Activated naive CD4-positive, alpha-beta T cell treated with Interleukin-2 at 50 U/mL for 16 hours (primary cell): ENCODE measurements at regions not wholly inside any gene's neighbourhood (a gene's known extent, or its start where the extent isn't known, plus 50 kb on each side); places are given as distances from the start of the nearest gene placed in this dataset.
"Not testable (repeated sequence)": the region's sequence is repeated elsewhere in the genome, so short reads cannot be mapped to it uniquely, and the experiment has no call there.

Experiments used
- DNase-seq: peaks from one replicate; pipeline ENCODE4 v3.0.0-alpha.2; 2020

GRCh38 chr10:91091780-91092179, 128.7 kb upstream of the PCGF5 start:
- DNase-seq = no peak

DNA sequence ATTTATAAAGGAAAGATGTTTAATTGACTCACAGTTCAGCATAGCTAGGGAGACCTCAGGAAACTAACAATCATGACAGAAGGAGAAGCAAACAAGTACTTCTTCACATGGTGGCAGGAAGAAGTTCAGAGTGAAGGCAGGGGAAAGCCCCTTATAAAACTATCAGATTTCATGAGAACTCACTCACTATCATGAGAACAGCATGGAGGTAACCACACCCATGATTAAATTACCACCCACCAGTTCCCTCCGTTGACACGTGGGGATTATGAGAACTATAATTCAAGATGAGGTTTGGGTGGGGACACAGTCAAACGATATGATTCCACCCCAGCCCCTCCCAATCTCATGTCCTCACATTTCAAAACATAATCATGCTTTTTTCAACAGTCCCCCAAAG, 124.2 kb upstream of the PCGF5 start:
- no peak for DNase-seq

GRCh38 chr10:91097313-91097712, 123.2 kb upstream of the PCGF5 start:
- DNase-seq = no peak

- not testable (repeated sequence) for DNase-seq
These were observed 122.4 kb upstream of the PCGF5 start for GRCh38 chr10:91098021-91098420.

DNA sequence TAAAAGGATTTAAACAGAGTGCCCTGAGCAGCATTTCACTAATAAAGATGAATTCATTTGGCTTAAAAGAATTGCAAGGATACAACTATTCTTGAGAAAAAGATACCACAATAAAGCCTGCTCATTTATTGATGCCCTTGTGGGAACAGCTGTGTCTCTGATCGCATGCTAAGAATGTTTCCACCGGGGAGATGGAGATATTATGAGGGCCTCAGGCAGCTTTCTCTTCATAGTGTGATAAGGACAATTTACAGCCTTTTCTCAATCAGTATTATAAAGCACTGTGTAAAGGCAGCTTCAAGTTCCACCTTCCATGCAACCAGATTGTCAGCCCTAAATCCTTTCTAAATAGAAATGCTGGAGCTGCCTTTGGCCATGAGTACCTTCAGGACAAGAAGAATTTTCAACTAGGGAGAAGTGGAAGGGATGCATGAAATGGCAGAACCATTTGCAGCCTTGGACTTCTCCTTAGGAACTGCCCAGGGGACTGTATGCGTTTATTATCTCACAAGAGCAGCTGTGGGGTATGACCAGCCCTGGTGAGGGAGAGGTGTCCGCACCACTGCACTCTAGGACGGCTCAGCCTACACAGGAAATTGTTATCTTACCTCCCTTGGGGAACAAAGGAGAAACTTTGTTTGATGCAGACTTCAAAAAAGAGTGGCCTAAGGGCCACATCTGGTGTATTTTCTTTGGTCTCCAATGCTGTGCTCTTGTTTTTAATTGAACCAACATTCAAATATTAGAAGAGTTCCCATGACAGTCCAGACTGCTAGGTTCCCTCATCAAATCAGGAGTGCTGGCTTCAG, 116.9 kb upstream of the PCGF5 start:
- no peak for DNase-seq

- DNase-seq = no peak
These were observed 116.0 kb upstream of the PCGF5 start for GRCh38 chr10:91104193-91105041.

GRCh38 chr10:91105269-91105668, 115.2 kb upstream of the PCGF5 start:
- DNase-seq = no peak

GRCh38 chr10:91108820-91109219, 111.6 kb upstream of the PCGF5 start:
- no peak for DNase-seq

GRCh38 chr10:91111060-91111459, 109.4 kb upstream of the PCGF5 start:
- DNase-seq = no peak

GRCh38 chr10:91115618-91116390, 104.7 kb upstream of the PCGF5 start:
- DNase-seq = no peak

DNA sequence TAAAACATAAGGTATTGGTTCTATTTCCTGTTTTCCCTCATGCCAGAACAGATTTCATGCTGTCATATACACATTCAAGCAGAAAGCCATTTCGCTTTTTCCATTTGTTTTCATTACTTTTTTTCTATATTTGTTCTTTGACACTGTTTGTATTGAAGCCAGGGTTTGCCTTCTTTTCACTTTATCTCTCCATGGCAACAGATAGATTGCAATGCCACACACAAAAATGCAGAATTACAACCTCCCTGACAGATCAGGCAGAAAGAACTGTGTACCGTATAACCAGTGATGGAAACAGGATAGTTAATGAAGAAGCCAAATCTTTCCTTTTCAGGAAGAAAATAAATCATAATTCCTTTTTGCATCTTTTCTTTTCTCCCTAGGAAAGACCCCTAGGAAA, 103.0 kb upstream of the PCGF5 start:
- DNase-seq = no peak

DNA sequence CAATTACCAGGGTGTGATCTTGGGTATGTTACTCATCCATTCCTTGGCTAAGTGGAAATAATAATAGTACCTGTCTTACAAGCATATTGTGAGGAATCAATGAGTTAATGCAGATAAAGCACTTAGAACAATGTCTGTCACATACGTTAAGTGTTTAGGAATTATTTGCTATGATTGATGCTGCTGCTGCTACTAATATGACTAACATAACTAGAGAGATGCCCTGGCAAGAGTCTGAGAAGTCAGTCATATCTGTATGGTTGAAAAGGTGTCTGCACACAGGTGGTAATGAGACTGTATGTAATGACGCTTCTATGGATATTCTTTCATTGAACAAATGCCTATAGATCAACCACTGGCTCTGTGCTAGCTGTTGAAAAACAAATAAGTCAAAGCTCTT, 100.1 kb upstream of the PCGF5 start:
- DNase-seq = no peak

DNA sequence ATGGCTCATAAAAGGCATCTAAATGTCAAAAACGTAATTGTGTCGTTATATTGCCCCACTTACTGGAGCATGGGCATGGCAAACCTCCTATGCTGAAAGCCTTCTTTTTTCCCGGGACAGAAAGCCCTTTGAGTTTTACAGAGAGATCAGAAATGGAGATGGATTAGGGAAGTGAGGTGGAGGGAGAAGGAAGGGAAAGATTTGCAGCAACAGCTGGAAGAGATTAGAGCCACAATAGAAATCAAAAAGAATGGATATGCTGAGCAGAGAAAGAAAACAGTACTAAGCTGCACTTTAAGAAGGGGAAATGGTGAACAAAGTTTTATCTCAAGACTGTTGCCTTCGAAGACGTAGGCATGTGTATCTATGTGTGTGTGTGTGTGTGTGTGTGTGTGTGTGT, 97.2 kb upstream of the PCGF5 start:
- DNase-seq = no peak

DNA sequence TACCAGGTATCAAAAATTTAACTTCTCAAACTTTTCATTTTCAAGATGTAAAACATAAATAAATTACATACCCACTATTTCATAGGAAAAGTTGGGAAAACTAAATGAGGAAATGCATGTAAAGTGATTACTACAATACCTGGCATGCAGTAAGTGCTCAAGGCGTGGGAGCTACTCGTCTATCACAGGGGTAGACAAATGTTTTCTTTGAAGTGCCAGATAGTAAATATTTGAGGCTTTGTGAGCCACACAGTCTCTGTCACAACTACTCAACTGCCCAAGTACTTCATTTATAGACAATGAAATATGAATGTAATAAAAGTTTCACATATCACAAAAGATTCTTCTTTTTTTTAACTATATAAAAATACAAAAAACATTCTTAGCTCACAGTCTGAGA, 96.4 kb upstream of the PCGF5 start:
- no peak for DNase-seq

DNA sequence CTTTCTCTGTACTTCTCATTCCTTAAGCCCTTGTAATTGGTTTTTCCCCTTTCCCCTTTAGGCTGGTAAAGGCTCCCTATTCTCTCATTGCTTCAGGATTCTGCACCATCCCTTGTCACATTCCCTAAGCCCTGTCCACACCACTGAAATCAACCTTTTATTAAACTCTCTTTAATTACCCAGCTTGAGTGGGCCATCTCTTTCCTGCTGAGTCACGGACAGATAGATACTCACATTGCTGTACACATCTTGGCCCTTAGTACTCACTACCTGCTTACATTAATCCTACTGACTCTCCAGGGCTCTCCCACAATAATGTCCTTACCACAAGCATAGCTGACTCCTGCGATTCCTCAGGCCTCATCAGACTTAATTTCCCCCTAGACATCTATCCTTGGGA, 94.0 kb upstream of the PCGF5 start:
- DNase-seq = no peak

DNA sequence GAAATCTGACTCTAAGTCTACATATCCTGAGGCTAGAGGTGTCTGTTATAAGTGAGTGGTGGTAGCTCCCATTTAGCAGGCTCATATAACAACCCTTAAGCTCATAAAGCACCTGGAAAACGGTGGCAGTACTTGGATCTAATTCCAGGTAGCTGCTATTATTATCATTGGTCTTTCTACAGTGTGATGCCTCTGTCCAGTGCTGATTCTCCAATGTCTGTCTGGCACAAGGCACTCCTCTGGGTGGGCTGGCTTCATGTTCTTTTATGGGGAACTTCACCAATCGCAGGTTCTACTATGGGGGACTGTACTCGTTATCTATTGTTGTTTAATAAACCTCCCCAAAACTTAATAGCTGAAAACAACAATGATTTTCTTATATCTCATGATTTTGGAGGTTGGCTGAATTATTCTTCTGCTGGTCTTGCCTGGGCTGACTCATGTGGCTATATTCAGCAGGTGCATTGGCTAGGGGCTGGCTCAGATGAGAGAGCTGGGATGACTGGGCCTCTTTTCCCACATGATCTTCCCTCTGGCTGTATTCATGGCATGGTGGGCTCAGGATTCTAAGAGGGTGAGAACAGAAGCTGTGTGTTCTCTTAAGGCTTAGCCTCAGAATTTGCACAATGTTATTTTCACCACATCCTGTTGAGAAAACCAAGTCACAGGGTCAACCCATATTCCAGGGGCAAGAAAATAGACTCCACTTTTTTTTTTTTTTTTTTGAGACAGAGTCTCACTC, 93.0 kb upstream of the PCGF5 start:
- no peak for DNase-seq

GRCh38 chr10:91135113-91135512, 85.3 kb upstream of the PCGF5 start:
- DNase-seq = no peak

DNA sequence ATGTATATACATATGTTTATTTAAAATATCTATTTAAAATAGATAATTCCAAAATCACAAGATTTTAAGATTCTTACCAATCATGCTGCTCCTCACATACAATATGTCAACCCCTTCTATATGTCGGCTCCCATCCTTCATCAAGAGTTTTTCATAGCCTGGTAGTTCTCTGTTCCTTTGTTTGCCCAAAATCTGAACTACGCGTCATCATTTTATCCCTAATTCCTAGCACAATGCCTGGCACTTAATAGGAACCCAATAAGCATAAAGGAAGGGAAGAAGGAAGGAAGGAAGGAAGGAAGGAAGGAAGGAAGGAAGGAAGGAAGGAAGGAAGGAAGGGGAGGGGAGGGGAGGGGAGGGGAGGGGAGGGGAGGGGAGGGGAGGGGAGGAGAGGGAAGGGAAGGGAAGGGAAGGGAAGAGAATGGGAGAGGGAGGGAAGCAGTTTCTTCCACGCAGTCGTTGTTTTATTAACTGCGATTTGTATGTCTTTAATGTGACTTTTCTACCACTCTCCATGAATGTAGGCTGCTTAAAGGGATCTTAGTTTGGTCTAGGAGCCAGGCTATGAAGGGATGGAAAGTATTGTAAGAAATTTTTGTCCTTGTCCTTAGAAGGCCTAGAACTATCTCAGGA, 83.3 kb upstream of the PCGF5 start:
- DNase-seq = no peak

DNA sequence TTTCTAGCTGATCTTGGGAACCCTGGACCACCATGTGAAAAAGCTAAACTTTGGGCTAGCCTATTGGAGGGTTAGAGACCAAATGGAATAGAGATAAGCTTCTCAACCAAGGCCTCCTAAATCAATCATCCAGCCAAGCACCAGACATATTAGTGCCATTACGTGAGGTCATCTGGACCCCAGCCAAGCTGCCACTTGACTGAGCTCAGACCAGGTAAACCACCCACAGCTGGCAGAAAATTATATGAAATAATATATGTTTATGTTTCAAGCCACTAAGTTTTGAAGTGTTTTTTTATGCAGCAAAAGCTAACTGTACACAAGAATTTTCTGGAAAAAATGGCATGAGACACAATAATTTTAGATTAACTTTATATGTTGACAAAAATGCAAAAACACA, 82.6 kb upstream of the PCGF5 start:
- DNase-seq = no peak

DNA sequence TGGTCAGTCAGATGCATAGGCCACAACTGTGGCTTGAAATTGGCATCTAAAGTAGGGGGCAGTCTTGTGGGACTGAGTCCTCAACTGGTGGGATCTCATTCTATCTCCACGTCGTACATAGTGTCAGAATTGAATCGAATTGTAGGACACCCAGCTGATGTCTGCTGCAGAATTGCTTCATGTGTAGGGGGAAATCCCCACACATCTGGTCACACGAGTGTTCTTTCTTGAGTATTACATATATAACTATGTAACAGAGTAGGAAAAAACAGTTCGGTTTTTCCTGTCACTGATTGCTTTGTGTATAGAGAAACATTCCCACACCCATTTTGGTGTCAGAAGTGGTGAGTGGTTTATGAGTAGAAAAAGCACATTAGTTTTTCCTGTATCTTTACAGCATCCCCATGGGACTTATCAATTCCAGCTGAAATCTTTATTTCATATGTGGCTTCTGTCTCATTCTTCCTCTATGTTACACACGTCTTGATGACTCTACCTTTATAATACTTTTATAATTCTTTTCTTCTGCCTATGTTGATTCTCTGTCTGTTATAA, 79.4 kb upstream of the PCGF5 start:
- no peak for DNase-seq

DNA sequence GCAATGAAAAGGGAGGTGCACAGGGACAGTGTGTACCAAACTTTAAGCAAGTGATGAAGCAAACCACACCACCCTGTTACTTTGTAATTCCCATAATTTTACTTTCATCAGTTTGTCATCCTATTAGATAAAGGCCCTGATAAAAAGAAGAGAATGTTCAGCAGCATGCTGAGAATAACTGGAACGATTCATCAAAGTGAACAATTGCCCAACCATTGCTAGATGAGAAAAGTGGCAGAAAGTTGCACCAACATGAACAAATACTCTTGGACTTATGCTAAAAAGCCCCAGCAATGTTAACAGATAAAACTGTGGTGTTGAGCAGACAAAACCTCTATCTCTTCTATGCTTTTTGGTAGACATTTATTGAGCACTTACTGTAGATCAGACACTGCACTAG, 75.5 kb upstream of the PCGF5 start:
- no peak for DNase-seq

DNA sequence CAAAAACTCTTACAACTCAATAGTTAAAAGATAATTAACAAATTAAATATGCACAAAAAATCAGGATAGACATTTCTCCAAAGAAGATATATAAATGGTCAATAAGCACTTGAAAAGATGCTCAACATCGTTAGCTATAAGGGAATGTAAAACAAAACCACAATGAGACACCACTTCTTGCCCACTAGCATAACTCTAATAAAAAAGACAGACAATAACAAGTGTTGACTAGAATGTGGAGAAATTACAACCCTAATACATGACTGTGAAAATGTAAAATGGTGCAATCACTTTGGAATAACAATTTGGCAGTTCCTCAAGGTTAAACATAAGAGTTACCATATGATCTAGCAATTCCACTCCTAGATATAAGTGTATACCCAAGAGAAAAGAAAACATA, 74.3 kb upstream of the PCGF5 start:
- no peak for DNase-seq
